Motor neuron (in vitro differentiated cells): ENCODE measurements at regions not wholly inside any gene's neighbourhood (a gene's known extent, or its start where the extent isn't known, plus 50 kb on each side); places are given as distances from the start of the nearest gene placed in this dataset.

ENCODE experiments used
- ATAC-seq, 8 experiments: fragments of 200-7000 bp; cut with Tn5 transposase; replicated peaks in 6 of 8; 2 replicates each; pipeline ENCODE4 v1.8.0; 2021; ENCODE audit warnings: mild to moderate bottlenecking in 8 of 8, moderate library complexity in 8 of 8
- H3K27ac ChIP-seq, 2 donors: fragments of 250-450 bp; sonication (Bioruptor Pico); 2 replicates each; pipeline ENCODE4 v1.9.0; 2021; ENCODE audit warnings: antibody characterized with exemption in 2 of 2, mild to moderate bottlenecking in 2 of 2, moderate library complexity in 1 of 2
- H3K4me1 ChIP-seq, 2 donors: fragments of 250-450 bp; sonication (Bioruptor Pico); replicated peaks in 1 of 2; 2 replicates each; pipeline ENCODE4 v1.6.1; 2021; ENCODE audit warnings: antibody characterized with exemption in 2 of 2, mild to moderate bottlenecking in 2 of 2, moderate library complexity in 1 of 2
- H3K4me3 ChIP-seq, 5 donors: fragments of 250-450 bp; sonication (Bioruptor Pico); 2 replicates each; pipeline ENCODE4 v1.9.0; 2021; ENCODE audit warnings: antibody characterized with exemption in 5 of 5, mild to moderate bottlenecking in 5 of 5, moderate library complexity in 4 of 5
- WGBS, 10 experiments: fragments of 450-650 bp; shearing (Covaris generic); methylation state at CpG; one replicate each; pipeline ENCODE4 v1.0.0; 2022; 5-methylcytosine and 5-hydroxymethylcytosine counted together
- in situ Hi-C, 9 experiments: fragments of 400-800 bp; cut with MboI; loops; one replicate each; pipeline ENCODE4 v1.15.0; 2021; ENCODE audit warnings: low sequenced_read_pairs in 9 of 9, low pct_unique_long_range_greater_than_20kb in 2 of 9; ENCODE audit not compliant: unreplicated experiment in 9 of 9

DNA sequence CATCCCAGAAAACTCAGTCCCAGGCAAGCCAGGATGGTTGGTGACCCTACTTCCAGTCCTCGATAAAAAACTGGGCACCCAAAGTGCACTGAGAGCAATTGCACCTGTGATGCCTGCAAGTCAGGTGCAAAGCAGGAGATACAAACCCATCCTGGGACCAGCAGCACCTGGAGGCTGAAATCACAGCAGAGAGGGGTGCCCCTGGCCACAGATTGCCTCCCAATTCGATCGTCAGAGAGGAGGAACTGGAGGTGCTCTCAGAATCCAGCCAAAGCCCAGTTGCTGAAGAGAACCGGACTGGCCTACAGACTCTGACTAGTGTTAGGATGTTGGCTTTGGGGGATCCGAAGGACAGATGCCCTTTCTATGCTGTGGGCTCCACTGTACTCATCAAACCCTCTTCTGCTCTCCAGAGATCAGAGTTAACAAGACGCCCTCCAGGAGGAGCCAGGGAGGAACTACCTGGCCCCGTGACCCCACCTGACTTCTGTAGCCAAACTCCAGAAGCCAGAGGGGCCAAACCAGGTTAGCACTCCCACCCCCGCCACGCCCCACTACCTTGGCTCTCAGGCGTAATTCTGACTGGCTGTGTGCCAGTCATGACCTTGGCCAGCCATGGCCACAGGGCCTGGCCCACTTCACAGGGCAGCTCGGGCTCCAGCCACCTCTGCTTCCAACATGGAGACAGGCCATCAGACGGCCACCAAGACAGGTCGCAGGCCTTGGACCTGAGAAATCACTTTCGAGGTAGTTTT lies 284.5 kb upstream of the RTL1 start:
- no peak for ATAC-seq
- Histone ChIP-seq H3K4me1 (peaks cover 43 to 47% of the 10 kb centered on the region in 2 donors), H3K27ac (no peak overlapping the region), H3K4me3 (no peak overlapping the region)
- WGBS, 10 experiments, result 18 to 100% (median 72%) methylated on average over 1 to 8 of the region's 14 CpGs; no CpG with 5 or more reads in 4 of the 10 experiments
- in situ Hi-C loops, result no loop called here

DNA sequence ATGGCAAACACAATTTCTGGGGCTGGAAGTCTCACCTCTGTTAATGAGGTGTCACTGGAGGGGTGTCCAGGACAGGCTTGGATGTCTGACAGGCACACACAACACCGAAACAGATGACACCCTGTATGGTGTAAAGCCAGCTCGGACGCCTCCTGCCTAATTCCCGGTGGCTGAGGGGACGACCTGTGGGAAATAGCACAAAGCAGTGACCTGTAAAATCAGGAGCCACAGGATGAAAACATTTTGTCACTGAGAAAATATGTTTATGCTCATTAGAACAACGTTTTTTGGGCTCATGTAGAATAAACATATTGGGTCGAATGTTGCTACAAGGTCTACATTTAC lies 285.0 kb upstream of the RTL1 start:
- WGBS, 10 experiments, result 7 to 90% (median 56%) methylated on average over 3 to 5 of the region's 7 CpGs; no CpG with 5 or more reads in 4 of the 10 experiments
- H3K4me1 ChIP-seq, result peaks cover 43 to 50% of the 10 kb centered on the region in 2 donors
- H3K27ac ChIP-seq, result no peak overlapping the region
- no peak overlapping the region for H3K4me3 ChIP-seq
- ATAC-seq, result no peak
- in situ Hi-C loops, result no loop called here

DNA sequence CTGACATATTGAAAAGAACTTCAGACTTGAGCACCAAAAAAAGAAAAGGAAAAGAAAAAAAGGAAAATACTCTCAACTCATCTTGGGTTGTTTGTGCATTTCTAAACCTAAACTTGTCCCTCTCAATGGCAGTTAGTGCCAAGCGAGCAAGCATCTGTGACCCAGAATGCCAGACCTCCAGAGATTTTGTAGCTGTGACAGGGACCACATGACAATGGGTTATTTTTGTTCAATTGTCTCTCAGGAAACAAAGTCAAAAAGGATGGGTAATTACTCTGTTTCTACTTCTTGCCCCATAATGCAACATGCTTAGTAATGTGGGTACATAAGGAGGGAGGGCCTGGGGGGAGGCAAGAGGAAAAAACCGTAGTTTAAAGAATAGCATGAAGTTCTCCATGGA lies 285.7 kb upstream of the RTL1 start:
- peak in 4 of 8 experiments; percentile 10 to 42 (median 13) for ATAC-seq
- no peak overlapping the region for H3K4me3 ChIP-seq
- no peak overlapping the region for H3K27ac ChIP-seq
- peaks cover 43 to 50% of the 10 kb centered on the region in 2 donors for H3K4me1 ChIP-seq
- WGBS, 10 experiments, result 0 to 80% (median 33%) methylated on average over 1 to 2 of the region's 2 CpGs; no CpG with 5 or more reads in 2 of the 10 experiments
- in situ Hi-C loops, result no loop called here

DNA sequence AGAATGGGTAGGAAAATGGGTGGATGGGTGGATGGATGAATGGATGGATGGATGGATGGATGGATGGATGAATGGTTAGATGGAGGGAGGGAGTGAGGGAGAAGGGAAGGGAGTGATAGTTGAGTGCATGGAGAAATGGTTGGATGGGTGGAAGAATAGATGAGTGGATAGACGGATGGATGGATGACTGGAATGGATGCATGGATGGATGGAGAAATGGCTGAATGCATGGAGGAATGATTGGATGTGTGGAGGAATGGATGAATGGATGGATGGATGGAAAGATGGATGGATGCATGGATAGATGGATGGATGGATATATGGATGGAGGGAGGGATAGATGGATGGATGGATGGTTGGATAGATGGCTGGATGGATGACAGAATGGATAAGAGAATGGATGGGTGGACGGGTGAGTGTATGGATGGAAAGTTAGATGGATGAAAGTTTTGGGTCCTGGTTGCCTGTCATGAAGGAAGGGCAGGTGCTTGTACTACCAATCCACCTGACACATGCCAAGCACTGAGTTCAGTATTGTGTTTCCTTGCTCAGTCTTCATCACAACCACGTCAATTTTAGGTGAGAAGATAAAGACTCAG lies 286.5 kb upstream of the RTL1 start:
- Histone ChIP-seq H3K27ac (no peak overlapping the region), H3K4me3 (no peak overlapping the region), H3K4me1 (peaks cover 45 to 46% of the 10 kb centered on the region in 2 donors)
- in situ Hi-C loops, result no loop called here
- no peak for ATAC-seq
- WGBS, 10 experiments, result 15 to 100% (median 61%) methylated on average over 1 to 3 of the region's 3 CpGs; no CpG with 5 or more reads in 2 of the 10 experiments

DNA sequence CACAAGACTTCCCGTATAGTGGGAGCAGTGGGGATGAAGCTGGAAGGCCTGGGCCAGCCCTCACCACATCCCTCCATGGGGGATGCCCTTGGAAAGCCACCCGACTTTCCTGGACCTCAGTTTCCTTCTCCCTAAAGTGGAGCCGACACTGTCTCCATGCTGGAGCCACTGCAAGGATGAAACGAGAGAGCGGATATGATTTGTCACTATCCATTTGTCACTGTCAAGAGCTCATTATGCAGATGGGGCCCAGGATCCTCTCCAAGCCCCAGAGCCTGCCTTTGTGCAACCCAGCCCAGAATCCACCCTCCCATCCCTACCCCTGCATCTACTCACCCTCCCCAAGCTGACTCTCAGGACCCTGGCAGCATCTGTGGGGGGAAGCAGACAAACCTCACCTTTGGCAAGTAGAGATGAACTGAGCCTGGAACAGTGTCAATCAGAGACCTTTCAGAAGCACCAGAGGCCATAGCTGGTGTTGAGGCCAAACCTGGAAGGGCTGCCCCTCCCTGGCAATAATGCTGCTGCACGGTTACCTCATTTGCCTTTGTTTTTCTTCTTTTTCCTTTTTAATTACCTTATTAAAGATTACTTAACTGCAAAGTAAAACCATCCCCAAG lies 287.7 kb upstream of the RTL1 start:
- in situ Hi-C loops, result no loop called here
- peaks cover 43 to 44% of the 10 kb centered on the region in 2 donors for H3K4me1 ChIP-seq
- no peak overlapping the region for H3K4me3 ChIP-seq
- H3K27ac ChIP-seq, result no peak overlapping the region
- WGBS, 10 experiments, result 14 to 66% (median 40%) methylated on average over 1 to 4 of the region's 6 CpGs; no CpG with 5 or more reads in 5 of the 10 experiments
- peak in 5 of 8 experiments; percentile 39 to 84 (median 71) for ATAC-seq

DNA sequence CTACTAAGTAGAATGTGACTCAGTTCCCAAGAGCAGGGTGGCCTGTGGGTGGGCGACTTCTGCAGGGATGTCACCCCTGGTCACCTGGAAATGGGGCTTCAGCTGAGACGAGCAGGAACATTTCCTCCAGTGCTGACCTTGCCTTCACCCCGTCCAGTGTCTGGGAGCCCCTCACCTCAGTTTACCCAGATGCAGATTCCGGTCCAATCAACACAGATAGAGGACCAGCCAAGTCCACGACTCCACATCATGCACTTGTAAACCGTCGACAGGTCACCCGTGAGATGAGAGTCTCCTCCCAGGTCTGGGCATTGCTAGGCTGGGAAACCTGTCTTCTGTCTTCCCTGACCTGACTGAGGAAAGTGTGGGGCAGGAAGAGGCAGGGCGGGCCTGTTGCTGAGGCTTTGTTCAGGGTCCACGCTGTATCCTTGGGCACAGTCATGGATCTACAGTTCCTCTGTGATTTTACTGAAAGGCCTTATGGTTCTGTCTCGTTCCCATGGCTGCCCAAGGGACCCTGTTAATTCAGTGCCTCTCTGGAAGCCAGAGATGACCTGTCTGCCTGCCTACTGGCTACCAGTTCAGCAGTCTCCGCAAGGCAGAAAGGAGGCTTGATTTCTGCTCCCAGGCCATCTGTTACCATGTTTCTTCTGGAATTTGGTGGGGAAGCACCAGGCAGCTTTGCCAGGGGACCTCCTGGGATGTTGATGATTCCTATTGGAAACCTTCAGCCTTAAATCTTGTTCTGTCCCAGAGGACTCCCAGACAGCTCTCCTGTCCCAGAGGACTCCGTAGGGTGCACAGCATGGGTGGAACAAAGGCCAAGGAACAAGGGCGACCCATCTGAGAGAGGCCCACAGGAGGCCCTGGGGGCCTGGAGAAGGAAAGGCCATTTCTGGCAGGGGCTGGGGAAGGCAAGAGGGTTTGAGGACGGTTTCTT lies 288.5 kb upstream of the RTL1 start:
- WGBS, 10 experiments, result 0 to 100% (median 92%) methylated on average over 1 to 8 of the region's 15 CpGs; no CpG with 5 or more reads in 2 of the 10 experiments
- in situ Hi-C loops, result no loop called here
- ATAC-seq, result peak in 2 of 8 experiments; percentile 8 to 42
- peaks cover 37 to 43% of the 10 kb centered on the region in 2 donors for H3K4me1 ChIP-seq
- H3K4me3 ChIP-seq, result no peak overlapping the region
- no peak overlapping the region for H3K27ac ChIP-seq

DNA sequence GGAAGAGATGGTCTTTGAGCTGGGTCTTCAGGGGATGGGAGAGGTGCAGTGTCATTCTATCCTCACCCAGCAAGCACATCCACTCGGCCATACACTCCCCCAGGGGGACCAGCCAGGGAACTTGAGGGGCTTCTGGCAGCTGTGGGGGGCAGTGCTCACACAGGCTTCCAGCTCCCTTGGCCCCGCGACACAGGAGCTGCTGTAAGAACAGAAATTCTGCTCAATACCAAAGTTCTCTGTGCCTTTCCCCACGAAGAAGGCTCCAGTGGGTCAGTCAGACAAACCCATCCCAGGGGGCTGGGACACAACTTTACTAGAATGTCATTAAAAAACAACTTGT lies 289.1 kb upstream of the RTL1 start:
- 29 to 100% (median 87%) methylated on average over 1 to 3 of the region's 4 CpGs; no CpG with 5 or more reads in 4 of the 10 experiments for WGBS, 10 experiments
- Histone ChIP-seq H3K4me1 (peaks cover 37 to 43% of the 10 kb centered on the region in 2 donors), H3K27ac (no peak overlapping the region), H3K4me3 (no peak overlapping the region)
- in situ Hi-C loops, result no loop called here
- ATAC-seq, result no peak

DNA sequence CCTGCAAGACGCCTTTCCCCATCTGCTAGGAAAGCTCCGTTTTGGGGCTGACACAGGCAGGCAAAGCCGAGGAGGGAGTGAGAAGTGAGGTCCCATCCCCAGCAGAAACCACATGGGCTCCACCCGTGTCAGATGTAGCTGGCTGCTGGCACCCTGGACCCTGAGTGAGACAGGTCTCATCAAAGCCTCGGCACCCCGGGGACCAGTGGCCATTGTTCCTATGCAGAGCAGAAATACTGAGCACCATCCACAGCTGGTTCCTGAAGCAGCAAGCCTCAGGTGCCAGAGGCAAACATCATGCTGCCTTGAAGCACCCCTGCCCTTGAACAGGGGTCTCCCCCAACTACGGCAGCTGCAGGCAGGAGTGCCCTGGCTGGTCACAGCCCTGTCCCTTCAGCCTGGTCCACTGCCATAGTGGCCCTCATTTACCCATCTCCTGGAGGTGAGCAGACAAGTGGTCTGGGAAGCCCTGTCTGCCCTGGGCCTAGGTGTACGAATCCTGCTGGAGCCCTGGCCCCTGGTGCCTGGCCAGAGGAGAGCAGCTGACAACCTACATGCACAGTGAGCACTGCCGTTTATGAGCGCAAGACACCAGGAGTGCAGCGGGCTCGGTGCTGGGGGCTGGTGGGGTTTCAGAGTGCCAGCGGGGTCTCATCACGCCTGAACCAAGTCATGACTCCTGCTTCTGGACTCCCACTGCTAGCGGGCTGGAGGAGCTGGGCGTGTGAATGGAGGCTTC lies 289.8 kb upstream of the RTL1 start:
- peaks cover 37 to 43% of the 10 kb centered on the region in 2 donors for H3K4me1 ChIP-seq
- 0 to 100% (median 84%) methylated on average over 2 to 7 of the region's 16 CpGs; no CpG with 5 or more reads in 6 of the 10 experiments for WGBS, 10 experiments
- H3K4me3 ChIP-seq, result no peak overlapping the region
- ATAC-seq, result peak in 2 of 8 experiments; percentile 13 to 14
- no peak overlapping the region for H3K27ac ChIP-seq
- in situ Hi-C loops, result no loop called here

DNA sequence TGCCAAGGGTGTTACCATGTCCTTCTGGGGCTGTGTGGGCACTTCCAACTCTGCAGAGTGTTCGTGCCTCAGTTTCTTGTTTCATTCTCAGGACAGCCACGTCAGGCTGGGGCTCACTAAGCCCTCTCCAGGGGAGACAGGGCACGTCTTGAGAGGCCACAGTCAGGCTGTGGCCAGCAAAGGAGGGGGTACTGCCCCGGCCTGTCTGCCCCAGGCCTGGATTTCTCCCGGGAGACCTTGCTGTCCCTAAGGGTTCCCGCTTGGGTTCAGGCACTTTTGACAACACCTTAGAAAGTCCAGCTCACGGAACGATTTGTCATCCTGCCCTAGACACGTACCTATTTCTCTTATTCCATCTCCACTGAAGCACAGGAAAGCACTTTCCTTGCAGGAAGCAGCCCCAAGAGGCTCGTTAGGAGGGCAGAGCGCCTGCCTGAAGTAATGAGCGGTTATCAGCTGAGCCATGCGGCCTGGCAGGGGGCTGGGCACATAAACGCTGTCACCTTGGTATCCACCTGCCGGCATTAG lies 290.4 kb upstream of the RTL1 start:
- Histone ChIP-seq H3K4me1 (peaks cover 37 to 43% of the 10 kb centered on the region in 2 donors), H3K27ac (no peak overlapping the region), H3K4me3 (no peak overlapping the region)
- ATAC-seq, result peak in 1 of 8 experiments; percentile 46
- WGBS, 10 experiments, result 0 to 90% (median 66%) methylated on average over 1 to 4 of the region's 15 CpGs; no CpG with 5 or more reads in 4 of the 10 experiments
- in situ Hi-C loops, result no loop called here

DNA sequence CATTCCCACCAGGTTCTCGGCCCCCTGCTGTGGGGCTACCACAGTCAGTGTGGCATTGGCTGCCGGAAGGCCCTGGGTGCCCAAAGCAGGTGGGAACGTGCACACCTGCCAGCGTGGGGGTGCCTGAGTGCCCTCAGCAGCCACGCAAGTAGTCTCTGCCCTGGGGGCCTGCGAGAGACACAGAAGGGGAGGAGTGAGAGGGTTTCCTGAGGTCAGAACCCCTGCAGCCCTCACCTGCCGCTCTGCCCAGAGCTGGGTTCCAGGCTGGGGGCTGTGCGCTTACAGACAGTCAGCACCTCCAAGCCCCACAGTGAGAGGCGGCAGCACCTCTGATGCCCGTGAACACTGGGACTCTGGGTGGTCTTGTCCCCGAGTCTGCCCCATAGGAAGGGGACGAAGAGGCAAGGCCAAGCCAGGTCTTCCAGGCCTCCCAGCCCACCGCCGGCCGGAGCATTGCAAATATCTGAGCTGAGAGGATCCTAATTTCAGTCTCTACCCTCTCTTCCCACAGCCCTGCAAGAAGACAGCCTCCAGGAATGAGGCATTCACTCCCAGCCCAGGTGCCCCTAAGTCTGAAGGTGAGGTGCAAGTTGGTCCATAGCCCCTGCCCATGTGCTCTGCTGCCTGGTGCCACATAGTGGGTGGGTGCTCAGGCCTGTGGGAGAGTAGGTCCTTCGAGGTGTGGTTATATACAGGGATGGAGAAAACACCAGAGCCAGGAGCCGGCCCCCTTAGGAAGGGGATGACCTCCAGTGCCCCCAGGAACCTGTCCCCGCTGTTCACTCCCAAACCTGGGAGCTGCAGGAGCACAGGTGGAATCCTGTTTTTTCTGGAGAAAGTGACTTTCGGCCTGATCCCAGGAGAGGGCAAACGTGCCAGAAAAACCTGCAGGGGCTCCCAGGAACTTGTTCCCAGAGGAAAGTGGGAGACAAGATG lies 291.1 kb upstream of the RTL1 start:
- peak in 1 of 8 experiments; percentile 6 for ATAC-seq
- H3K27ac ChIP-seq, result no peak overlapping the region
- H3K4me3 ChIP-seq, result no peak overlapping the region
- 47 to 100% (median 89%) methylated on average over 1 to 10 of the region's 20 CpGs; no CpG with 5 or more reads in 2 of the 10 experiments for WGBS, 10 experiments
- in situ Hi-C loops, result no loop called here
- peaks cover 37 to 39% of the 10 kb centered on the region in 2 donors for H3K4me1 ChIP-seq

DNA sequence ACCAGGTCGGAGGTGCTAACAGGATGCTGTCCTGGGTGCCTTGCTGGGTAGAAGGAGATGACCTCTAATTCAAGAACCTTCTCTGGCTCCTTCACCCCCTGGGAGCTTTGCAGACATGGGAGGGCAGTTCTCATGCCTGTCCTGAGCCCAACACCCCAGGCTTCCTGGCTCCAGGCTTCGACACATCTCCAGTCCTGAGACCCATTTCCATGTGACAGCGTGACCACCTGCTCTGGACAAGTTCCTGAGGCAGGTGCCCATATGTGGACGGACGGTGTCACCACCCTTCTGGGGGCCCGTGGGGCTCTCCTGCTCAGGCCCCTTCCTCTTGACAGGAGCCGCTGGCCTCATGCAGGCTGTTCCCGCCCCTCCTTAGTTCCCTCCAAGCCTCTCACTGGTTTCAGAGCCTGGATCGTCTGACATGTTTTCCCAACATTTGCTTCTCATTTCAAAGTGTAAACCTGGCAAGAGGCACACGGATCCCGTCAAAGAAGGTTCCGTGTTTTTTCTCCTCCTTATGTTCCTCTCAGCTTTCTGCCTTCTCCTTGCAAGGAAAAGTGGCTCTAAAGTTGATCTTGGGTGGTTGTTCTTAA lies 291.9 kb upstream of the RTL1 start:
- no peak for ATAC-seq
- WGBS, 10 experiments, result 0 to 96% (median 81%) methylated on average over 1 to 7 of the region's 12 CpGs; no CpG with 5 or more reads in 4 of the 10 experiments
- in situ Hi-C loops, result no loop called here
- Histone ChIP-seq H3K27ac (no peak overlapping the region), H3K4me3 (no peak overlapping the region), H3K4me1 (peaks cover 37% of the 10 kb centered on the region in 2 donors)
